ENCODE measurements at regions not wholly inside any gene's neighbourhood (a gene's known extent, or its start where the extent isn't known, plus 50 kb on each side); places are given as distances from the start of the nearest gene placed in this dataset.
A peak's percentile ranks its signal among the peaks of the same experiment; 100 is the strongest.

DNA sequence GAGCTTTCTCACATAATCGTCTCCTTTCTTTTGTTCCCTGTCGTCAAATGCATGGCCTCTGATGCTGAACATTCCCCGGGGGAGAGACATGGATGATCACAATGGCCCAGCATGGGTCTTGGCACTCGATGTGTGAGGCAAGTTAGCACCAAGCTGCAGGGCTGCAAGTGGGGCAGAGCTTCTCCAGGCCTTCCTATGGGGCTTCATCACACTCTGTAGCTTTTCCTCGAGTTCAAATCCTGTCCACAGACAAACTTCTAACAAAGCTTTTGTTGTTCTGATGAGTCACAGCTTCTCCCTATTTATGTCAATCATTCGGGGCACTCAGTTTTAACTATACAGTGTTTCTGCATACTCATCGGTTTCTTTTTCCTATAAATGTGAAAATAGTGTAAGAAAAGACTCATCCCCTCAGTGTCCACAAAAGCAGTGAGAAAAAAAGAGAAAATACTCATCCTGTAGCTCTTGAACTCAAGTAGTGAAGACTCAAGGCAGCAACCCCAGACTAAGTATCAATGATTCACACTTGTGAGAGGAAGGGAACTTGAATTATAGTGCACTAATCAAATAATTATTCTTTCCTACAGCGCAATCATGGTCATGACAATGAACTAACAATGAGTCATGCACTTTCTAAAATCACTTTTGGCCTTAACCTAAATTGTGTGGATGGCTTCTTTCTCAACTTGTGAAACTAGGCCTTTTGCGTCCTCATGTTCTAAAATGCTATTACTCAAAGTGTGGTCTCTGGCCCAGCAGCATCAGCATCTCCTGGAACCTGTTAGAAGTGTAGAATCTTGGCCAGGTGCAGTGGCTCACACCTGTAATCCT is 68.4 kb upstream of the NOX3 start:
- peak; percentile 78 for DNase-seq (ENCODE audit: low read depth)

GRCh38 chr6:155521719-155522118 is 66.1 kb upstream of the NOX3 start:
- DNase-seq (ENCODE audit: low read depth): peak; percentile 54

- DNase-seq (ENCODE audit: low read depth): no peak
These were observed 64.4 kb upstream of the NOX3 start for GRCh38 chr6:155520078-155520477.

DNA sequence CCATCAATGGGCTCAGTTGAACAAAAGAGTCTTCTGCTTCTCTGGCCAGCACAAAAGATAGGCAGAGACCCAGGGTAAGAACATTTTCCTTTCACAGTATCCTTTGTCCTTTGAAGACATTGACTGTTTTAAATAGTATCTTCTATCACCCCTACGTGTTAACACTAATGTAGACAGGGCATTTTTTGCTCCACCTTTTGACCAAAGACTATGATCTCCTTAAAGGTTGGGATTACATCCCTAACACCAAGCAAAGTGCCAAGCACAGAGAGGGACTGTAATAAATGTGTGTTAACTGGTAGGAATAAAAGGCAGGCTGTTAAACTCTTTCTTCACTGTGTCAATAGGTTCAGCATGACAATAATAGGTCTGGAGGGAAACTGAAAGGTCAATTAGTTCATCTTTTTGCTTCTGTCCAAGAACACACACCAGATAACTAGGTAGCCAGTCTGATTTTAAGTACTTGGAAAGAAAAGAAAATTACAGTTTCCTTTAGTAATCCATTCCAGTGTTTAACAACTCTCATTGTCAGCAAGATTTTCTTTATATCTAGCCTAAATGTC is 63.6 kb upstream of the NOX3 start:
- no peak for DNase-seq (ENCODE audit: low read depth)

DNA sequence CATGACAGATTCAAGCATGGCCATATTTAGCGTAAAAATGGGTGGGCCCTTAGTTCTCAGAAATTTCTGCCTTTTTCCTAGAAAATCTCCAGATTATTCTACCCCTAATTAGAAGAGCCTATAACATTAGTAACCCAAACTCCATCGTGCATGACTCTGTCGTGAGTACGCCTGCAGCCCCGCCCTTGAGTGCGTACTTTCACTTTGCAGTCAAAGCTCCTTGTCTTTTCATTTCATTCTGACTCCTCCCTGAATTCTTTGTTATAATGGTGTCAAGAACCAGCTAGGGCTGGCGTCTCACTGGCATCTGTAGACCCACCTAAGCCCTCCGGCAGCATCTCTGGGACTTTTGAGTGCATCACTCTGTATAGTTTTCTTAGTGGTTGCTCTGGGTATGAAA is 61.7 kb upstream of the NOX3 start:
- DNase-seq (ENCODE audit: low read depth): no peak

DNA sequence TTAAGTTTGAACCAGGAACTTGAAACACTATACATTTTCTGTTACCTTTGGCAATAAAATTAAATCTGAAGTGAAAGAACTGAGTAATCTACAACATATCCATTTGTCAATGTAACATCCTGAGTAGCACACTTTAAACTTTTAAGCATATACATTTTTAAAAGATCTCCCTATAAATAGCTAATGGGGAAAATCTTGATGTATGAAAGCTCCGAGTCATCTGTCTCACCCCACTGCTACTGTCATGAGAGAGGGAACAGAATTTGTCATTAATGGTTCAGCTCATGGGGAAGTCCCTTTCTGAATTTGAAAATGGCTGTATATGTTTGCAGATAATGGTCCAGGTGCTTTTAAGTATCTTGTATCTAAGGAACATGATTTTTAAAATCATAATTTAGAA is 55.2 kb upstream of the NOX3 start:
- DNase-seq (ENCODE audit: low read depth): no peak

GRCh38 chr6:155509743-155510475 is 54.3 kb upstream of the NOX3 start:
- no peak for DNase-seq (ENCODE audit: low read depth)

DNA sequence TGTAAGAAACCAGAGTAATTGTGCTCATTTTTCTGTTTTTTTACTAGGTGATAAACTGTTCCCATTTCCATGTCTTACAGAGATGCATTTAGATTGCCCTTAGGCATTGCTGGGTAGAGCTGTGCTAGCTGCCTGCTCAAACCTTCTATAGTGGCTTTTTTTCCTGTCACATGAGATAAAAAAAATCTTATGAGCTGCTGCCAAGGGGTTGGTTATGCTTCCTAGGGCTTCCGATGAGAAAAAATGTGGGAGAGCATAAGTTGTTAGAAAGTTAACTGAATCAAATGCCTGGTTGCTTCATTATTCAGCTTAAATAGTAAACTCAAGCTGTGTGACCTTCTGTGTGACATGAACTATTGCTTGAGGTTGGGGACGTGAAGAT is 50.0 kb upstream of the NOX3 start:
- no peak for DNase-seq (ENCODE audit: low read depth)
